Spinal cord (tissue), 9 donors: ENCODE measurements at regions not wholly inside any gene's neighbourhood (a gene's known extent, or its start where the extent isn't known, plus 50 kb on each side); places are given as distances from the start of the nearest gene placed in this dataset.

ENCODE experiments used
- DNase-seq, 6 donors: peaks; one replicate each; pipeline versions ENCODE4 v3.0.0 to v3.0.0-alpha.2; 2013 to 2015; ENCODE audit warnings: low spot score in 6 of 6, low read depth in 4 of 6
- H3K27ac ChIP-seq: one replicate; pipeline ENCODE4 v1.5.1; 2013; ENCODE audit warnings: low read depth, low read length, control low read depth
- H3K27me3 ChIP-seq: one replicate; pipeline ENCODE4 v1.6.1; 2013; ENCODE audit warnings: low read length; ENCODE audit not compliant: control insufficient read depth, insufficient read depth
- H3K36me3 ChIP-seq: one replicate; pipeline ENCODE4 v1.6.1; 2013; ENCODE audit warnings: low read length; ENCODE audit not compliant: control insufficient read depth, insufficient read depth
- H3K4me1 ChIP-seq: one replicate; pipeline ENCODE4 v1.6.1; 2013; ENCODE audit warnings: low read length; ENCODE audit not compliant: control insufficient read depth, insufficient read depth
- H3K4me3 ChIP-seq: one replicate; pipeline ENCODE4 v1.5.1; 2013; ENCODE audit warnings: low read depth, low read length, control low read depth
- H3K9me3 ChIP-seq: one replicate; pipeline ENCODE4 v1.6.1; 2013; ENCODE audit warnings: low read length; ENCODE audit not compliant: control insufficient read depth, insufficient read depth
- WGBS: methylation state at CpG from one replicate; pipeline ENCODE4 v1.1.5; 2013; ENCODE audit warnings: missing lambda C conversion rate; ENCODE audit not compliant: insufficient coverage; 5-methylcytosine and 5-hydroxymethylcytosine counted together
- donor health status: healthy.

DNA sequence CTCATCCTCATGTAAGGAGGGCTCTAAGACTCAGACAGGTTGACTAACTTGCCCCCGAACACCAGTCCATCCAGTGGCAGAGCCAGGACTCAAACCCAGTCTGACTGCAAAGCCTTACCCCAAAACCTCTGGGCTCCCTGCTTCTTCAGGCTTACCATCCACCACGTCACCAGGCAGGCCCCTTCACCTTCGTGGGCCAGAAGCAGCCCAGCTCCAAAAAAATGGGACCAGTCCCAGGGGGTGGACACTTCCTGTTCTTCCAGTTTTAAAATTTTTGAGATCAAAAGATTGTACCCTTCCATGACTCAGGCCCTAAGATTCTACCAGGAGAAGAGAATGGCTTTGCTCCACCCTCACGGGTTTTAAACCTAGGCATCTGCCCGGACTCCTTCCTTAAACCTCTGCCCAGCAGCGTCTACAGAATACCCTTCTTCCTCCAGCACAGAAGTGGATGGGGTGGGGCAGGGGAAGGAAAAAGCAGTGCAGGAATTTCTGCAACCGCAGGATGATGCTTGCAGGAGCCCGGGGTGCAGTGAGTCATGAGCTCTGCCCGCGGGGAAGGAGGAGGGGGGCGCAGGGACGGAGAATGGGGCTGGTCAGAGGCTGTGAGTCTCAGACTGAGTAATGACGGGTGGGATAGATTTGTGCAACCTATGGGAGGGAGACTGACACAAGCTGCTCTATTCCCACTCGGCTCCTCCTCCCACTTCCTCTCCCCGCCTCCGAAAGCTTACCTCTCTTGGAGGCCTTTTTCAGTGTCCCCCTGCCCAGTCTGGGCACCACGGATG, 50.4 kb upstream of the STXBP1 start:
- DNase-seq, result peak in 1 of 6 donors; percentile 44
- H3K4me1 ChIP-seq, result peaks cover 54% of the 10 kb centered on the region
- 72% methylated on average over 10 of the region's 17 CpGs for WGBS

More for the DNA sequence above, 50.4 kb upstream of the STXBP1 start:
- Histone ChIP-seq H3K4me3 (no peak overlapping the region), H3K27ac (peak overlapping the region; percentile 78), H3K27me3 (no peaks in the 10 kb centered on the region), H3K9me3 (no peaks in the 10 kb centered on the region), H3K36me3 (peaks cover 33% of the 10 kb centered on the region)
